ENCODE measurements at regions not wholly inside any gene's neighbourhood (a gene's known extent, or its start where the extent isn't known, plus 50 kb on each side); places are given as distances from the start of the nearest gene placed in this dataset.

- Histone ChIP-seq H3K9me3 (no peaks in the 10 kb centered on the region), H3K27me3 (replicated peaks; ENCODE audit: control insufficient read depth, insufficient read depth, low read length) (no peaks in the 10 kb centered on the region), H3K4me1 (0 out of 2 replicates have a peak, but pooled peaks cover 3% of the 10 kb centered on the region), H3K36me3 (ENCODE audit: control insufficient read depth, insufficient read depth, low read length) (no peaks in the 10 kb centered on the region), H3K4me3 (ENCODE audit: low read depth, low read length) (no peak overlapping the region)
- Mint-ChIP-seq H3K27me3 (ENCODE audit: insufficient read depth, unreplicated experiment) (peaks cover 15% of the 10 kb centered on the region), H3K9me3 (ENCODE audit: unreplicated experiment) (no peaks in the 10 kb centered on the region), H3K4me3 (ENCODE audit: unreplicated experiment) (no peak overlapping the region), H3K27ac (ENCODE audit: unreplicated experiment) (no peak overlapping the region), H3K36me3 (ENCODE audit: insufficient read depth, unreplicated experiment) (no peaks in the 10 kb centered on the region), H3K4me1 (ENCODE audit: low read depth, unreplicated experiment) (no peaks in the 10 kb centered on the region)
- intact Hi-C loops (cut with micrococcal nuclease; ENCODE audit: unreplicated experiment) = no loop called here
- no peak for DNase-seq
- no peak for TF ChIP-seq CTCF (IDR thresholded peaks at IDR 0.05; ENCODE audit: insufficient read depth in 1 of 2, low read depth in 1 of 2, low read length in 1 of 2, severe bottlenecking in 1 of 2, unreplicated experiment in 1 of 2)
- POLR2A ChIA-PET = no interaction called here
- CTCF ChIA-PET = no interaction called here
- no TSS peak for BruUV-seq (replicated peaks)
Measured at GRCh38 chr1:208787219-208787618, 543.0 kb upstream of the PLXNA2 start.

GRCh38 chr1:208788013-208788540 lies 543.9 kb upstream of the PLXNA2 start:
- ChIA-PET CTCF (no interaction called here), POLR2A (no interaction called here)
- intact Hi-C loops (cut with micrococcal nuclease; ENCODE audit: unreplicated experiment) = no loop called here
- Histone ChIP-seq H3K27me3 (replicated peaks; ENCODE audit: control insufficient read depth, insufficient read depth, low read length) (no peaks in the 10 kb centered on the region), H3K9me3 (no peaks in the 10 kb centered on the region), H3K4me1 (0 out of 2 replicates have a peak, but pooled peaks cover 3% of the 10 kb centered on the region), H3K4me3 (ENCODE audit: low read depth, low read length) (no peak overlapping the region), H3K36me3 (ENCODE audit: control insufficient read depth, insufficient read depth, low read length) (no peaks in the 10 kb centered on the region)
- no peak for DNase-seq
- no TSS peak for BruUV-seq (replicated peaks)
- H3K4me3 Mint-ChIP-seq (ENCODE audit: unreplicated experiment) = no peak overlapping the region
- no peaks in the 10 kb centered on the region for H3K9me3 Mint-ChIP-seq (ENCODE audit: unreplicated experiment)
- no peaks in the 10 kb centered on the region for H3K4me1 Mint-ChIP-seq (ENCODE audit: low read depth, unreplicated experiment)
- no peak overlapping the region for H3K27ac Mint-ChIP-seq (ENCODE audit: unreplicated experiment)
- no peaks in the 10 kb centered on the region for H3K36me3 Mint-ChIP-seq (ENCODE audit: insufficient read depth, unreplicated experiment)
- no peak for TF ChIP-seq CTCF (IDR thresholded peaks at IDR 0.05; ENCODE audit: insufficient read depth in 1 of 2, low read depth in 1 of 2, low read length in 1 of 2, severe bottlenecking in 1 of 2, unreplicated experiment in 1 of 2)
- peaks cover 17% of the 10 kb centered on the region for H3K27me3 Mint-ChIP-seq (ENCODE audit: insufficient read depth, unreplicated experiment)

GRCh38 chr1:208791456-208791855 lies 547.3 kb upstream of the PLXNA2 start:
- H3K4me3 ChIP-seq (ENCODE audit: low read depth, low read length) = no peak overlapping the region
- no peaks in the 10 kb centered on the region for H3K9me3 Mint-ChIP-seq (ENCODE audit: unreplicated experiment)
- no peaks in the 10 kb centered on the region for H3K27me3 ChIP-seq (replicated peaks; ENCODE audit: control insufficient read depth, insufficient read depth, low read length)
- TF ChIP-seq CTCF (IDR thresholded peaks at IDR 0.05; ENCODE audit: insufficient read depth in 1 of 2, low read depth in 1 of 2, low read length in 1 of 2, severe bottlenecking in 1 of 2, unreplicated experiment in 1 of 2) = no peak
- H3K4me1 ChIP-seq = 0 out of 2 replicates have a peak, but pooled peaks cover 3% of the 10 kb centered on the region
- H3K36me3 ChIP-seq (ENCODE audit: control insufficient read depth, insufficient read depth, low read length) = no peaks in the 10 kb centered on the region
- peak in 1 of 2 experiments; percentile 12 for DNase-seq
- intact Hi-C loops (cut with micrococcal nuclease; ENCODE audit: unreplicated experiment) = no loop called here
- H3K27me3 Mint-ChIP-seq (ENCODE audit: insufficient read depth, unreplicated experiment) = peaks cover 18% of the 10 kb centered on the region
- H3K36me3 Mint-ChIP-seq (ENCODE audit: insufficient read depth, unreplicated experiment) = no peaks in the 10 kb centered on the region
- H3K9me3 ChIP-seq = no peaks in the 10 kb centered on the region
- no peak overlapping the region for H3K4me3 Mint-ChIP-seq (ENCODE audit: unreplicated experiment)
- POLR2A ChIA-PET = no interaction called here
- no TSS peak for BruUV-seq (replicated peaks)
- H3K4me1 Mint-ChIP-seq (ENCODE audit: low read depth, unreplicated experiment) = no peaks in the 10 kb centered on the region
- CTCF ChIA-PET = no interaction called here
- H3K27ac Mint-ChIP-seq (ENCODE audit: unreplicated experiment) = no peak overlapping the region

Data from Caco-2 (cell line).